ENCODE measurements at regions not wholly inside any gene's neighbourhood (a gene's known extent, or its start where the extent isn't known, plus 50 kb on each side); places are given as distances from the start of the nearest gene placed in this dataset.

GRCh38 chr14:27175489-27175888 lies 577.7 kb upstream of the NOVA1 start:
- no peak overlapping the region for H3K4me3 ChIP-seq (ENCODE audit: low read depth, low read length)

DNA sequence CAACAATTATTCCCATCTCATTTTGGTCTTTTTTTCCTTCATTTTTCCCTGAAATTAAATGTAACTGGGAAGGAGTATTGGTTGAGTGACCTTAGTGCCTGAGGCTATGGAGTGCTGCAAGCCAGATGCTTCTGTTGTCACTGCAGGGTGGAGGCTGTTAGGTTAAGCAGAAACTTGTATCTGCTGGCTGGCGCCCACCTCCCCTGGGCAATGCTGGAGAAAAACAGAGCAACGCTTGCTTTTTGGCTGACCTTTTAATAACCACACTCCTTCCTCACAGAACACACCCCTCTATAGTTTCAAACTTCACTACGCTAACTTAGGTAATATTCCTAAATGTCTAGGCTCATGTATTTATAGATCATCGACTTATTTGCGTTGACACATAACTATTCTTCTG lies 583.5 kb upstream of the NOVA1 start:
- H3K4me3 ChIP-seq (ENCODE audit: low read depth, low read length) = no peak overlapping the region
- no peak for TF ChIP-seq CTCF (IDR thresholded peaks at IDR 0.05; ENCODE audit: borderline replicate concordance, insufficient read depth, low read depth, low read length)

More at GRCh38 chr14:27175489-27175888, 577.7 kb upstream of the NOVA1 start:
- no peak for TF ChIP-seq CTCF (IDR thresholded peaks at IDR 0.05; ENCODE audit: borderline replicate concordance, insufficient read depth, low read depth, low read length)

DNA sequence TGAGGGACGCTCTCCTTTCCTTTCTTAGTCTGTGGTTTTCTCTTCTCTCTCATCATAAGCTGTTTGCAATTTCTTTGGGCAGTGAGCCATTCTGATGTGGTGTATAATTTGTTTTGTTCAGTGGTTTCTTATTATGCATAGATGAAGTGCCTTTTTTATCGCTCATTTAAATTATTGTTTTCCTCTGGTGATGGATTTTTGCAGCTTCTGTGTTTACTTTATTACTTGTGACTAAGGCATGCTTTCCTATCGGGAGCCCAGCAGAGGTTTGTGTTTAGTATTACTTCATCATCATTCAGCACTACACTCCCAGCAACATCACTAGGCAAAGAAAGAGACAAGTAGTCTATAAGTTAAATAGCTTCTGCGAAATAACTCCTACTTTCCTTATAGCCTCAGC lies 586.6 kb upstream of the NOVA1 start:
- no peak for TF ChIP-seq CTCF (IDR thresholded peaks at IDR 0.05; ENCODE audit: borderline replicate concordance, insufficient read depth, low read depth, low read length)
- H3K4me3 ChIP-seq (ENCODE audit: low read depth, low read length) = no peak overlapping the region

DNA sequence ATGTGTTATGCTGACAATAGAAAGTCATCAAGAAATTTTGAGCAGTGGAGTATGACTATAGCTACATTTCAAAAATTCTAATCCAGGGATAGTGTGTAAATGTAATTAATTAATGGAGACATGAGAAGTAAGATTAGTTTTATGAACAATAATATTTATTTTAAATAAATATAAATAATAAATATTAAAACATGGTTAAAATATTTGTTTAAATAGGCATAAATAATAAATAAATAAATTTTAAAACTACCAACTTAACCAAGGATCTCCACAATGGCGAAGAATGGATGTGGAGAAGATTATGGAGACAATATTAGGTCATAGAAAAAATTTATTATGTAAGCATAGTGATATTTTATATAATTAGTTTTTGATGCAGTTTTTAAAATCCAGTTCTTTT lies 588.2 kb upstream of the NOVA1 start:
- no peak for TF ChIP-seq CTCF (IDR thresholded peaks at IDR 0.05; ENCODE audit: borderline replicate concordance, insufficient read depth, low read depth, low read length)
- H3K4me3 ChIP-seq (ENCODE audit: low read depth, low read length) = no peak overlapping the region

DNA sequence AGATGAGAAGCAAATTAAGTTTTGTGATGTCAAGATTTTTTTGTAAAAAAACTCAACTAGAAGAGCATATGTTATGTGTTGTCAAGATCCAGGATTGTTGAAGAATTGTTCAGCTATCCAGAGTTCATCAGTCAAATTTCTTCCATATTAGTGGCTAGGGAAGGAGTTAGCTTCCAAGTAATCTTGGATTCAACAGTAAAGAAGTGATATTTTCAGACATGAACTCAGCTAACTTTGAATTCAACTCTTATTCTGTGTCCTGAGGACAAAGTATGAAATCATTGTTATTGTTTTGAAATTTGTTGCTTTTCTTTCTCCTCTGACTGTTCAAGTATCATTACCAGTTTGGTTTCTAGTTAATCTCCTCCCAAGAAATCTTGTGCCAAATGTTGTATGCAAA lies 589.3 kb upstream of the NOVA1 start:
- no peak overlapping the region for H3K4me3 ChIP-seq (ENCODE audit: low read depth, low read length)
- no peak for TF ChIP-seq CTCF (IDR thresholded peaks at IDR 0.05; ENCODE audit: borderline replicate concordance, insufficient read depth, low read depth, low read length)

- TF ChIP-seq CTCF (IDR thresholded peaks at IDR 0.05; ENCODE audit: borderline replicate concordance, insufficient read depth, low read depth, low read length) = no peak
- H3K4me3 ChIP-seq (ENCODE audit: low read depth, low read length) = no peak overlapping the region
These were observed 592.5 kb upstream of the NOVA1 start for GRCh38 chr14:27190296-27190695.

GRCh38 chr14:27199272-27199671 lies 601.4 kb upstream of the NOVA1 start:
- TF ChIP-seq CTCF (IDR thresholded peaks at IDR 0.05; ENCODE audit: borderline replicate concordance, insufficient read depth, low read depth, low read length) = no peak
- no peak overlapping the region for H3K4me3 ChIP-seq (ENCODE audit: low read depth, low read length)

Measured in GM12875 (cell line).